HG03575 (cell line): ENCODE measurements at regions not wholly inside any gene's neighbourhood (a gene's known extent, or its start where the extent isn't known, plus 50 kb on each side); places are given as distances from the start of the nearest gene placed in this dataset.

Source experiments
- ATAC-seq: cut with Tn5 transposase; IDR thresholded peaks from one replicate; pipeline ENCODE4 v1.9.1; 2021; ENCODE audit not compliant: unreplicated experiment, insufficient number of reproducible peaks, low FRiP score; ENCODE audit errors: extremely low read depth

DNA sequence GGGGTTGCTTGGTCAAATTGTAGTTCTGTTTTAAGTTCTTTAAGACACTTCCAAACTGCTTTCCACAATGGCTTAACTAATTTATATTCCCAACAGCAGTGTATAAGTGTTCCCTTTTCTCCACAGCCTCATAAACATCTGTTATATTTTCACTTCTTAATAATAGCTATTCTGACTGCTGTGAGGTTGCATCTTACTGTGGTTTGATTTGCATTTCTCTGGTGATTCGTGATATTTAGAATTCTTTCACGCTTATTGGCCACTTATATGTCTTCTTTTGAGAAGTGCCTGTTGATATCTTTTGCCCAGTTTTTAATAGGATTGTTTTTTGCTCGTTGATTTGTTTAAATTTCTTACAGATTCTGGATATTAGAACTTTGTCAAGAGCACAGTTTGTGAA lies 278.6 kb upstream of the ITM2A start:
- ATAC-seq: no peak

DNA sequence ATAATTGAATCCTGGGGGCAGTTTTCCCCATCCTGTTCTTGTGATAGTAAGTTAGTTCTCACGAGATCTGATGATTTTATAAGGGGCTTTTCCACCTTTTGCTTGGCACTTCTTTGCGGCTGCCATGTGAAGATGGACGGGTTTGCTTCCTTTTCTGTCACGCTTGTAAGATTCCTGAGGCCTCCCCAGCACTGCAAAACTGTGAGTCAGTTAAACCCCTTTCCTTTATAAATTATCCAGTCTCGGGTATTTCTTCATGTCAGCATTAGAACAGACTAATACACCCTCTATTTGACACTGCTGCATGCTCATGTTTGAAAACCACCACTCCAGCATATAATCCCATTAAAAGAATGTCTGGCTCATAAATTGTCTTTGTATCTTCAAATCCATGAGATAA lies 264.4 kb upstream of the ITM2A start:
- no peak for ATAC-seq

GRCh38 chrX:79630033-79631009 lies 263.2 kb upstream of the ITM2A start:
- ATAC-seq: peak; percentile 89

DNA sequence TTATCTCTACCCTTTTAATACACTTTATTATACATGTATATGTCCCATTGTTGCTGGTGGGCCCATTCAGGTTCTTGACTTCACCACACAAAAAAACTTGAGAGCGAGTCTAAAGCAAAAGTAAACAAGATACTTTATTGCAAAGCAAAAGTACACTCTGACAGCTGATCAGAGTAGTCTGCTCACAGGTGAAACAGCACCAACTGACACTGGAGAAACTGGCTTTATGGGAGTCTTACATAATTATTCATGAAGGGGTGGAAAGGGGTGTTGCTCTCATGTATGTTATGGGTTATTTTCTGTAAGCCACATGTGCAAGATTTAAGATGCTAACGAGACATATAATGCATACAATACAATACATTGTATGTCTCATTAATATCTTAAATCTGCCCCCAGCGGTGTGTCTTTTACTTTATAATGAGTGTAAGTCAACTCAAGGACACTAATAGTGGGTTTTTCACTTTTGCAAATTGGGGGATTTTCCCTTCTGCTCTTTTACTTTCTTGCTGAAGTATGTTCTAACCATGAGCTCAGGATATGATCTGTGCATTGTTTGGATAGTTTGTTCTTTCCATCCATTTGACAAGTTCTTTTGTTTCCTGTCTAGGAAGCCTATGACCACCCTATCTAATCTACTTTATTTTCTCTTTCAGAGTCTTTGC lies 256.1 kb upstream of the ITM2A start:
- no peak for ATAC-seq

DNA sequence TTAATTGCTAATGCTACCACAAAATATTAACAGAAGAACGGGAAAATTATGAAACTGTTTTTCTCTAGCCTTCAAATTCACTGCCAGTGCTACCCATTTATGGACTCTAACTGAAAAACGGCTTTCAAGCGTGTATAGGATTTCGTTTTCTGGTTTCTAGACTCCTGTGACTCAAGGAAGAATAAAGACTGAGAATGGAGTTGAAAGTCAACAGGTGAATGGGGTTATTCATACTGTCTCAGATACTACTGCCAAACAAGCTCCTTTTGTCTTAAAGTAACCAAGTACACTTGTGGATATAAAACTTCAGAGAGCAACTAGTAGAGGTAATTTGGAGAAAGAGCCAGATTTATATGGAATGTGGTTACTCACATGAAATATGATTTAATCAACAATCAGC lies 251.1 kb upstream of the ITM2A start:
- no peak for ATAC-seq

GRCh38 chrX:79604364-79604763 lies 237.2 kb upstream of the ITM2A start:
- no peak for ATAC-seq

GRCh38 chrX:79601341-79602131 lies 234.4 kb upstream of the ITM2A start:
- no peak for ATAC-seq

GRCh38 chrX:79592259-79592658 lies 225.1 kb upstream of the ITM2A start:
- no peak for ATAC-seq

DNA sequence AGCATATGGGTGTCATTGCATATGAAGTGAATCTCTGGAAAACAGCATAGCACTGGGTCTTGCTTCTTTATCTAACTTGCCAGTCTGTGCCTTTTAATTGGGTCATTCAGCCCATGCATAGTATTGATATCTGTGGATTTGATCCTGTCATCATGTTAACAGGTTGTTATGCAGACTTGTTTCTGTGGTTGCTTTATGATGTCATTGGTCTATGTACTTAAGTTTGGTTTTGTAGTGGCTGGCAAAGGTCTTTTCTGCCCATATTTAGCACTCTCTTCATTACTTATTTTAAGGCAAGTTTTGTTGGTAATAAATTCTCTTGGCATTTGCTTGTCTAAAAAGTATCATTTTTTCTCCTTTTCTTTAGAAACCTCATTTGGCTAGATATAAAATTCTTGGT lies 221.1 kb upstream of the ITM2A start:
- ATAC-seq: no peak

GRCh38 chrX:79573760-79574159 lies 206.6 kb upstream of the ITM2A start:
- ATAC-seq: no peak

GRCh38 chrX:79572566-79572965 lies 205.4 kb upstream of the ITM2A start:
- no peak for ATAC-seq

- no peak for ATAC-seq
These were observed 203.5 kb upstream of the ITM2A start for GRCh38 chrX:79570524-79571240.

- no peak for ATAC-seq
These were observed 201.2 kb upstream of the ITM2A start for GRCh38 chrX:79568309-79568708.

- ATAC-seq: no peak
These were observed 197.2 kb upstream of the ITM2A start for GRCh38 chrX:79564362-79564761.

GRCh38 chrX:79559290-79559689 lies 192.2 kb upstream of the ITM2A start:
- ATAC-seq: no peak

- no peak for ATAC-seq
These were observed 190.1 kb upstream of the ITM2A start for GRCh38 chrX:79557212-79557611.

DNA sequence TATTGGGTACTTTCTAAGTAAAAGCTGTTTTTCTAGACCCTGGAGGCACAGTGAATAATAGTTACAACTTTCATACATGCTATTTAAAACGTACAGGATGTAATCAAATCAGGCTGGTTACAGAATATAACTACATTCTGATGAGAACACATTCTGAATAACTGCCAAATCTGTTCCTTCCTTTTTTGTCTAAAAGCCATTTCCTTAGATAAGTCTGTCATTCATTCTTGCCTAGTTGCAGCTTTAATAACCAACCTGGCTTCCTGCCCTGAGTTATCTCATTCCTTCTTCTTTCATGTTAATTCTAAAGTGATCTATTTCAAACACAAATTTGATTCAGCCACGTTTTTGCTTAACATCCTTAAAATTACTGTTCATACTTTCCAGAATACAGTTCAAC lies 189.7 kb upstream of the ITM2A start:
- ATAC-seq: no peak

DNA sequence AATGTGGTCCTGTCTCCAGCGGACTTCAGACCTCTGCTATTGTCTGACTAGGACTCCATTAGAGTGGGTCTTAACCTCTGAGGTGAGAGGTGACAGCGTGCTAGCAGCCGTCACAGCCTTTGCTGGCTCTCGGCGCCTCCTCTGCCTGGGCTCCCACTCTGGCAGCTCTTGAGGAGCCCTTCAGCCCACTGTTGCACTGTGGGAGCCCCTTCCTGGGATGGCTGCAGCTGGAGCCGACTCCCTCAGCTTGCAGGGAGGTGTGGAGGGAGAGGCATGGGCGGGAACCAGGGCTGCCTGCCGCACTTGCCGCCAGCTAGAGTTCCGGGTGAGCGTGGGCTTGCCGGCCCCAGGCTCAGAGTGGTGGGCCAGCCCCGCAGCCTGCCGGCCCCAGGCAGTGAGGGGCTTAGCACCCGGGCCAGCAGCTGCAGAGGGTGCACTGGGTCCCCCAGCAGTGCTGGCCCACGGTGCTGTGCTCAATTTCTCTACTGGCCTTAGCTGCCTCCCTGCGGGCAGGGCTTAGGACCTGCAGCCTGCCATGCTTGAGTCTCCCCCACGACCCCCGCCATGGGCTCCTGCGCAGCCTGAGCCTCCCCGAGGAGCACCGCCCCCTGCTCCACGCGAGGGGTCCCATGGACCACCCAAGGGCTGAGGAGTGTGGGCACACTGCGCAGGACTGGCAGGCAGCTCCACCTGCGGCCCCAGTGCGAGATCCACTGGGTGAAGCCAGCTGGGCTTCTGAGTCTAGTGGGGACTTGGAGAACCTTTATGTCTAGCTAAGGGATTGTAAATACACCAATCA lies 163.4 kb upstream of the ITM2A start:
- no peak for ATAC-seq
